ENCODE measurements at regions not wholly inside any gene's neighbourhood (a gene's known extent, or its start where the extent isn't known, plus 50 kb on each side); places are given as distances from the start of the nearest gene placed in this dataset.

DNA sequence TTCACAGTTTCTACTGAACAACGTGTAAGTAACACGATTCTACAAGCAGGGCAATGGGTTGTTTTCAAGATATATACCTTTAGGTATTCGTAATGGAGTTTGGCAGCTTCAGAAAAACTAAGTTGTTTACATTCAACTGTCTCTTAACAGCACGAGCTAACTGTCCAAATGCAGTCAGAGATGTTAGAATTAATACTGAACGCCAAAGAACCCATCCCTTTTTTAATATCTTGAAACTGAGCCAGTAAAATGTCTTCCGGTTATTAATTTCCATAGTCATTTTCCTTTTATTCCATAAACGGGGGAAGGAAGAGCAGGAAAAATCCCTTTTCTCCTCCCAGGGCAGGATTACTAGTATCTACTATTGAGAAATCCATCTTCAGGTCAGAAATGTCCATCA lies 129.0 kb upstream of the THBS1 start:
- TF ChIP-seq, protein P1, sequence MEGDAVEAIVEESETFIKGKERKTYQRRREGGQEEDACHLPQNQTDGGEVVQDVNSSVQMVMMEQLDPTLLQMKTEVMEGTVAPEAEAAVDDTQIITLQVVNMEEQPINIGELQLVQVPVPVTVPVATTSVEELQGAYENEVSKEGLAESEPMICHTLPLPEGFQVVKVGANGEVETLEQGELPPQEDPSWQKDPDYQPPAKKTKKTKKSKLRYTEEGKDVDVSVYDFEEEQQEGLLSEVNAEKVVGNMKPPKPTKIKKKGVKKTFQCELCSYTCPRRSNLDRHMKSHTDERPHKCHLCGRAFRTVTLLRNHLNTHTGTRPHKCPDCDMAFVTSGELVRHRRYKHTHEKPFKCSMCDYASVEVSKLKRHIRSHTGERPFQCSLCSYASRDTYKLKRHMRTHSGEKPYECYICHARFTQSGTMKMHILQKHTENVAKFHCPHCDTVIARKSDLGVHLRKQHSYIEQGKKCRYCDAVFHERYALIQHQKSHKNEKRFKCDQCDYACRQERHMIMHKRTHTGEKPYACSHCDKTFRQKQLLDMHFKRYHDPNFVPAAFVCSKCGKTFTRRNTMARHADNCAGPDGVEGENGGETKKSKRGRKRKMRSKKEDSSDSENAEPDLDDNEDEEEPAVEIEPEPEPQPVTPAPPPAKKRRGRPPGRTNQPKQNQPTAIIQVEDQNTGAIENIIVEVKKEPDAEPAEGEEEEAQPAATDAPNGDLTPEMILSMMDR (IDR thresholded peaks at IDR 0.05): no peak
- TF ChIP-seq POLR2A (IDR thresholded peaks at IDR 0.05): no peak

Data from lower leg skin (tissue), 3 donors.